NCI-H2081 treated with DMSO at 0.1 percent for 48 hours (cell line): ENCODE measurements at regions not wholly inside any gene's neighbourhood (a gene's known extent, or its start where the extent isn't known, plus 50 kb on each side); places are given as distances from the start of the nearest gene placed in this dataset.
"Not testable (repeated sequence)": the region's sequence is repeated elsewhere in the genome, so short reads cannot be mapped to it uniquely, and the experiment has no call there.

Experiments
- DNase-seq: peaks from one replicate; lab custom pipeline; 2025; lab: John Stamatoyannopoulos, UW

DNA sequence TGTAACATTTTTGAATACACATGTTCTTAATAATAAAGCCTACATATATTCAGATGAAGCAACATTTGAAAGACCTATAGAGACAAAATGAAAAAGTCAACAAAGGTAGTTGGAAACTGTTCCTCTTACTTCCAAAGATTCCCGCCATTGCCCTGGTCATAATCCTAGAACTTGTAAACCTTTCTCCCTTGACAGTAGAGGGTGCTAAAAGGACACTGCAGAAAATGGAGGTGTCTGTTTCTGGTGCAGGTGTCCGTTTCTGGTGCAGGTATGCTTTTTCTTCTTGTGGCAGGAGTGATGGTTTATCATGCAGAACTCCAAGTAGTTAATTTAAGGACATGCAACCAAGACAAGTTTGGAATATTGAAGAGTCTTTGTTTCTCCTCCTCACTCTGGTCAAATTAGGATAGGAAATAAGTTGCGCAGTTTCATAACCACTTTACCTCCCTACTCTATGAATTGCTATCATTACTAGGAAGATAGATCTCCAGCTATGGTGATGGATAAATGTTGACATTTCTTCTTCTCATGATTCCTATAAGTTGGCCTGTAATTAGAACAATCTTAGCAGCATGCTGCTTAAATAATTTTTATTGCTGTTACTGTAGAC, 56.0 kb upstream of the FAM174A start:
- DNase-seq: peak; percentile 13

DNA sequence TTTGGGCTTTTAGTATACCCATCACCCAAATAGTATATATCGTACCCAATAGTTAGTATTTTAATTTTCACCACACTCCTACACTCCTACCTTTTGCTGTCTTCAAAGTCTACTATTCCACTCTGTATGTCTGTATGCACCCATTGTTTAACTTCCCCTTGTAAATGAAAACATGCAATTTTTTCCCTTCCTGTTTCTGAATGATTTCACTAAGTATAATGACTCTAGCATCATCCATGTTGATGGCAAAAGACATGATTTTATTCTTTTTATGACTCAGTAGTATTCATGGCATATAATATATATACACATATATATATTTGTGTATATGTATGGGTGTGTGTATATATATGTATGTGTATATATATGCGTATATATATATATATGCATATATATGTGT, 63.1 kb upstream of the FAM174A start:
- DNase-seq: no peak

DNA sequence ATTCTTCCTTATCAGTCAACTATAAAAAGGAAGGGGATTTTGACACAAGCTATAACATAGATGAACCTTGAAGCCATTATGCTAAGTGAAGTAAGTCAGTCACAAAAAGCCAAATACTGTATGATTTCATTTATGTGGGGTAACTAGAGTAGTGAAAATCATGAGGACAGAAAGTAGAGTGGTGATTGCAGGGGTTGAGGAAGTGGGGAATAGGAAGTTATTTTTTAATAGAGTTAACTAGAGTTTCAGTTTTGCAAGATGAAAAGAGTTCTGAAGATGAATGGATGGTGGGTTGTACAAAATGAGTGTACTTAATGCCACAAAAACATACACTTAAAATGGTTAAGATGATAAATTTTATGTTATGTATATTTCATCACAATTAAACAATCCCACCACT, 65.4 kb upstream of the FAM174A start:
- DNase-seq: no peak

DNA sequence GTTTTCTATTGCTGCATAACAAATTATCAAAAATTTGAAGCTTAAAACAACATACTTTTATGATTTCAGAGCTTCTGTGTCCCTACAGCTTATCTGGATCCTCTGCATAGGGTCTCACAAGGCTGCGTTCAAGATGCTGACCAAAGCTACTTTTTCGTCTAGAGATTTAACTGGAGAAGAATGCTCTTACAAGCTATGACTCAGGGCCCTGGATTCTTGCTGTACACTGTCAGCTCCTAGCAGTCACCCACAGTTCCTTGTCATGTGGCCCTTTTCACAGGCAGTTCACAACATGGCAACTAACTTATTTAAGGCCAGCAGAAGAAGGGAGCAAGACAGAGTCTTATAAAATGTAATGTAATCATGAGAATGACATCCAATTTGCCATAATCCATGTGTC, 70.8 kb upstream of the FAM174A start:
- DNase-seq: no peak

DNA sequence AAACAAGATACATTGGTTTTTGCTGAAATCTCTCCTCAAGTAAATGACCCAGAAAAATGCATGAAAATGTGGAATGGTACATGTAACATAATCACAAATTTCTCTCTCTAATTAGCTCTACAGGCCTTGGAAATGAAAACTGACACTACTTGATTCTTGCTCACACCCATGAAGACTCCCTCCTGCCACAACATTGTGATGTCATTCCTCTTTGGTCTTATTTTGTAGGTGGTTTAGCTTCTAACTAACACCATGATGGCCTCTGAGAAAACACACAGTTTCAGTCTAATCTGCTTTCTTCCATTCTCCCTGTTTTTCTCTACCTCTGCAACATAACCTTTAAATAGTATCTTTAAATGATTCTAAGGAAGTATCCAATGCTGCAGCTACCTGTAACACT, 78.6 kb upstream of the FAM174A start:
- no peak for DNase-seq

DNA sequence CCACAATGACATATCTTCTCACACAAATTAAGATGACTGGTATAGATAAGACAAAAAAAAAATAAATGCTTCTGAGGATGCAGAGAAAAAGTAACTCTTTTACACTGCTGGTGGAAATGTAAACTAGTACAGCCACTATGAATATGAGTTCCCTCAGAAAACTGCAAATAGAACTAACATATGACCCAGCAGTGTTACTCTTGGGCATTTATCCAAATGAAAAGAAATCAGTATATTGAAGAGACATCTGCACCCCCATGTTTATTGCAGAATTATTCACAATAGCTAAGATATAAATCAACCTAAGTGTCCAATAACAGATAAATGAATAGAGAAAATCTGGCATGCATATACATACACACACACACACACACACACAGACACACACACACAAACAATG, 83.0 kb upstream of the FAM174A start:
- no peak for DNase-seq

DNA sequence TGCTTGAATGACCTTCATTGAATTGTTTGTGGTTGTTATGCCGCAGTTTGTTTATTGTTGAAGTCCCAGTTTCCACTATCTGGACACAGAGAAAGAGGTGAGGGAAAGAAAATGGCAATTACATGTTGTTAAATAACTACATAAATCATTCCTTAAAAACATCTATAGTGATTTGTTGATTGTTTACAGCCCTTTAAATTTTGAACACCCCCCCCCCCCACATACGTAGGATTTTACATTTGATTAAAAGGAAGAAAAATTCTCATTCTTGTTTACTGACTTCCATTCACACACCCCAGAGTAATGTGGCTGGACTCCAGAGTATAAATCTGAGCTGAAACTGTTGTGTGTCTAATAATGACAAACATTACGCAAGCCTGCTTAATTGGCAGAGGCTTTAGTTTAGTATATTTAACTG, 87.1 kb upstream of the FAM174A start:
- DNase-seq: no peak

DNA sequence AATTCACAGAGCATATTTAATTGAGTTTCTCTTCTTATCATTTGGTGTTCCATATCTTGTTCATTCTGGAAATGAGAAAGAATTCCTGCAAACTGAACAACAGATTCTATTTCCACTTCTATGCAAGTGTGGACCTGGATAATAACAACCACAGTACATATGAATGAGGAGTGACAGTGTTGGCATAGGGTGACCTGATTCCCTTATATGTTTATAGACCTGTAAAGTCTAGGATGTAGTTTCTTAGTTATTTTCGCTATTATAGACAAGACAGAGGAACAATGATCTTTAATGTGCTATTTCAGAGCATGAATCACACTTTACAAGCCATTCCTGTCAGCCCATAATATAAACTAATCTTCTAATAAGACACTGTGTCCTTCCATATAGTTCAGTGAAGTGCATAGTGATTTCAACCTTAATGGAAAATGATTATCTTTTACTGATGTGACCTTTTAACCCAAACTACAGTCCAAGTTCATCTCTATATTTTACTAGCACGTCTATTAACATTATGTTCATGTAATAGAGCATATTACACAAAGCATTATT, 88.2 kb upstream of the FAM174A start:
- no peak for DNase-seq

DNA sequence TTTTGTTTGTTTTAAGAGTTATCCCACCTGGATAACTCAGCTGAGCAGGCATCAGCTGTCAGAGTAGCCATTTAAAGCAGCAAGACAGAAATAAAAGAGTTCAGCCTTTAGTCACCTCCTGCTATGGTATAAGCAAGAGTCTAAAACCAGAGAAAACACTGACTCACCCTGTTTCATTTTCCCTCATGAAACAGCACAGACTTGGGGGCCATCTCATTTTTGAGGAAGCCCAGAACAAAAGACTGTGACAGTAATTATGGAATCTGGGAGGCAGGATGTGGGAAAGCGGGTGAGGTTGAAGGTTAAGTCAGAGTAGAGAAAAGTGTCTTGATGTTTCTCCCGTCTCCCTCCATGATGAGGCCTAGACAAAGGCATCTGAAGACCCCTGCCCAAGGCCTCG, 90.2 kb upstream of the FAM174A start:
- no peak for DNase-seq

DNA sequence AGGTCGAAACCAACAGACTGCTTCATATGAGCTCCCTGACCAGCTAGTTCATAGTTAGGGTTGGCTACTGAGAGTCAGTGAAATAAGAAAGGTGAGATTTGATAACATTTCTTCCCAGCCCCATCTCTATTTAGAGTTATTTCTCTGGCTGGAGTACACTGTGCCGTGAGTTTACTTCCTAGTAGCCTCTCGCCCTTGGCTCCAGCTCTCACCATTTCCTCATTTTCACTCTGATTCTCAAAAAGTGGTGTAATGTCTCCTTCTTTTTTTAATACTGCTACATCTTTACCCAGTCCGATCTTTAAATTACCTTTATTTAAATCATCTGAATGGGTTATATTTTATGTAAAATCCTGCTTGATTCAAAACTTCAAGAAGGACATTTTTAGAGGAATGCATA, 100.4 kb upstream of the FAM174A start:
- no peak for DNase-seq

DNA sequence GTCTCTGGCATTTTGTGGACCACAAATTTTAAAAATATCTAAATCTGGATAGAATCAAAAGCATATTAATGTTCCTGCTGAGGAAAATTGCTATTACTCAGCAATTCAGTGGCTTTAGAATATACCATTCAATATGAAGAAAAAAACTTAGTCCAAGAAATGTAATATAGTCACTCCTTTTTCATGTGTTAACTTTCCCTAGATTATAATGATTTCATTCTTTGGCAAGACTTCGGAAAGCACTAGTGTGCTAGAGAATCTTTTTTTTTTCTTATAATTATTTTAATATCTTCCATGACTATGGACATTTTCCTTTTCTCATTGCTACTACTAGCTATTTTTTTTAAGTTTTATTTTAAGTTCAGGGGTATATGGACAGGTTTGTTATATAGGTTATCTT, 102.4 kb upstream of the FAM174A start:
- no peak for DNase-seq

DNA sequence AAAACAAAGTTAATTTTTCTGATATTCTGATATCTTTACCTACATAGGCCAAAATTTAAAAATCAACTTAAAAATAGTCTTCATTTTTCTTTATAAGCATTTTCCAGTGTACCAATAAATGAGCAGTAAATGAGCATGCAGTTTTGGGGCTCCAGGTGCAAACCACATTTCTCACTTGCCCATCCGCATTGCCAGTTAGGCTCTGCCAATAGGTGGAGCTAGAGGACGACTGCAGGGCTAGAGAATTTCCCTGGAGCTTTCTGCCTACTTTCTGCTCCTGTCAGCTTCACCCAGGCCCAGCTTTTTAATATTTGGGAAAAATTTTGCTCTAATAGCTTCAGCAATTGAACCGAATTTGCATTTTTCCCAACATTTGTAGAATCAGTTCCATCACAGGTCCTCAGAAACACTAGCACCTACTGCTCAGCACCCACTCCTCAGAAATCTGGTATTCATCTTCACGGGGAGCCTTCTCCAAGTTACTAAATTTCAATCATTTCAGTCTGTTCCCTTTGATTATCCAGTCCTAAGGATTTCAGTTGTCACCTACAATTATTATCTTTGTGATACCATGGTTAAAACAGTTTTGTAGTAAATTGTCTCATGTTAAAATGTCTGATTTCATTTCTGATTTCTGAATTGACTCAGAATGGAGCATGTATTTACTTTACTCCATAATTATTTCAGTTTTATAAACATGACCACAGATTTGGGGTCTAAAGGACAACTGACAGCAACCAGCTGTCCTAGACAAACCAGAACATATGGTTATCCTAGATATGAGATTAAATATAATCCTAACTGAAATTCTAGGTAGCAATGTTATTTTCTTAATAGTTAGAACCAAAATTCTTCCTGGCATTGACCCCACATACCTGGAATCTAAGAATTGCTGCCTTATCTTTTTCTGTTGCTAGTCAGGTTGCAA, 104.6 kb upstream of the FAM174A start:
- DNase-seq: no peak

DNA sequence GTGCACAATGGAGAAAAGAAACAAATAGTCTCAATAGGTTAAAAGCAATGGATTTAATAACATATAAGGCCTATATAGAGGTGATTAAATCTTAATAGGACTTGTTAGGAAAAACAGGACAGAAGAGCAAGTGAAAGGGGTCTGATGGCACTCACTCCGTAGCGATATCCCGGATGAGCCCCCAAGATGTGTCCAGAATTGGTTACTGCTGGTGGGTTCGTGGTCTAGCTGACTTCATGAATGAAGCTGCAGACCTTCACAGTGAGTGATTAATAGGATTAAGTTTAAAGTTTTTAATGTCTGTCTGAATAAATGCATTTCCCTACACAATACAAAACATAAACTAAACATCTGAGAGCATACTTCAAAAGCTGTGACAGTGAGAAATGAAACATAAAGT, 110.4 kb upstream of the FAM174A start:
- no peak for DNase-seq

DNA sequence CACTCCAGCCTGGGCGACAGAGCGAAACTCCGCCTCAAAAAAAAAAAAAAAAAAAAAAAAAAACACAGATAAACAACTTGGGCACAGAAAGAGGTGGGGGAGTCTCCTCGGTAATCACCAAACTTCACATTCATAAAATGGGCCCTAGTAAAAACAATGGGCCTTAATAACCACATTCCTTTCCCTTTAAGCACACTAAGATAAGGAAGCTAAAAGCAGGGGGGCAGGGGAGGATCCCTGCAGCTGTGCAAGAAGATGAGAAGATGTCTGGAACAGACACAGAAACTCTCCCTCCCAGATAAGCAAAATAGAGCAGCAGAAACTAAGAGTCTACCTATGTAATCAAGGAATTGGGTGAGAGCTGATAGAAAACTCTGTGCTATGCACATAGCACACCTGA, 111.2 kb upstream of the FAM174A start:
- no peak for DNase-seq

DNA sequence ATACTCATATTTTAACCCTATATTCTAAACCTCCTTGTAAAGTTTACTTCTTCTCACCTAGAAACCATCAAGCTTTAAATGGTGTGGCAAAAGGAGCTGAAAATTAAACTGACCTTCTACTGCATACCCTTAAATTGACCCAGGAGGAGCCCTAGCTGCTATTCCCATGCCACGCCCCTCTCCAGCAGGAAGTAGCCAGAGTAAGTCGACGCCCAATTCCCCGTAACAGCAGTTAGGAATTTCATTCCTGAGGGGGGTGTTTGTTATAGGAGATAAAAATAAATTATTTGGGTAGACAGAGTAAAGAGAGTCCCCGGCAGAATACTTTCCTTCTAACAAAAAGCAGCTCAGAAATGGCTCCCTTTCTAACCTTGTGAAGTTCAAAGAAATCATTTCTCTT, 111.8 kb upstream of the FAM174A start:
- DNase-seq: no peak

DNA sequence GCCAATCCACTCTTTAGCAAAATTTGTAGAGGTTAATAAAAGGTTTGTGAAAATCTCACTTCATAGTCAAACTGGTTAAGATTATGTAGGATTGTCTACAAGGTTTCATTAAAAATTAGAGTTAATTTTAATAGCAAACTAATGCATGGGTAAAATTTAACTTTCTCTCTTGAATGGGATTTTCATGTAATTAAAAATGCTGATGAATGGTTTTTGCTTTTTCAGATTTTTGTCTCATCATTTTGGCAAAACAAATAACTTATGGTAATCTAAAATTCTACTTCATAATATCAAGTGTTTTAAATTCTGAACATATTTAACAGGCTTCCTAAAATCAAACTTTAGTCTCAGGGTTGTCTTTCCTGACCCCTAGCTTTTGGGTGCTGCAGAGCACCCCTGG, 113.8 kb upstream of the FAM174A start:
- DNase-seq: no peak

DNA sequence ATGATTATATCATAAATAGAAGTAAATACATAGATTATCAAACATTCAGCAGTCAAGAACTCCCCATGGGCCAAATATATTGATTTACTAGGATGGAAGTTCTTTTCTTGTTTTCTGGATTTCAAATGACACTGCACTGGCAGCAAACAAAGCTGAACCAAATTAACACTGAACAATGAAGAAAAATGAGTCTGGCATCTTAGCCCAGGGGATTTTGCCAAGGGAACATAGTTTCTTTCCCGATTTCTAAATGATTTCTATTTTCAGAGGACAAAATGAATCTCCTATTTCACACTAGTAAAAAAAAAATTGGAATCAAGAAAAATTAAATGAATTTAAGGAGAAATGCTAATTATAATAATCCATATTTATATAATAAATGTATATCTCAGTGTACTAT, 116.9 kb upstream of the FAM174A start:
- no peak for DNase-seq

DNA sequence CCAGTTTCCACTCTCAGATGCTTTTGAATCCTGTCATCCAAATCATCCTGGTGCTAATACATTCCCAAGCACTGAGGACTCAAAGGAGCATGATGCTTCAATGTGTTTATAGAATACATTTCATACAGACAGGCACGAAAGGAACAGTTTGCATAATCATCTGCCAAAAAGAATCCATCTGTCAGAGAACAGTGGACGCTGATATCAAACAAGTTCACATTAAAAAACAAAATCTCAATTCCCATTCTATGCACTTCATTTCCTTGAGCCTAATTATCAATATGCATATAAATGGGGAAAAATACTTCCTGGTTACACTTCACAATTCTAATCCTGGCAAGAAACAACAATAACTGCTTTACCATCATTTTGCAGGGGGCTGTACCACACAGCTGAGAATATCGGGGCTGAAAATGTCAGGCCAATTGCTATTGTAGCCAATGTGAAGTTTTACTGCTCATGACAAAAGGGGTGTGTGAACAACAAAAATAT, 125.5 kb upstream of the FAM174A start:
- DNase-seq: no peak

DNA sequence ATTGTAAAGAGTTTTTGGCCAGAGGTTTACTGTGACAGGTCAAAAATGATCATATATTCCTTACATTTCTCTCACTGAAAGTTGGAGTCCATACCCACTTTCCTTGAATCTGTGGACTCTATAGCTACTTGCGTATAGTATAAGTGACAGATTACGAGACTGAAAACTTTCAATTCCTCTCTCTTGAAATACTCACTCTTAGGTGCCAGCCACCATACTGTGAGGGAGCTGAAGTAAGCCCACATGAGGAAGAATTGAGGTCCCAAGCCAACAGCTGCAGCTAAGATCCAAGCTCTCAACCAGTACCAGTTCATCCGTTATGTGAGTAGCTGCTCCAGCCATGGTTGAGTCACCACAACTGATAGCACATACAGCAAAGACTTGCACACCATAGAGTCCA, 128.1 kb upstream of the FAM174A start:
- no peak for DNase-seq

DNA sequence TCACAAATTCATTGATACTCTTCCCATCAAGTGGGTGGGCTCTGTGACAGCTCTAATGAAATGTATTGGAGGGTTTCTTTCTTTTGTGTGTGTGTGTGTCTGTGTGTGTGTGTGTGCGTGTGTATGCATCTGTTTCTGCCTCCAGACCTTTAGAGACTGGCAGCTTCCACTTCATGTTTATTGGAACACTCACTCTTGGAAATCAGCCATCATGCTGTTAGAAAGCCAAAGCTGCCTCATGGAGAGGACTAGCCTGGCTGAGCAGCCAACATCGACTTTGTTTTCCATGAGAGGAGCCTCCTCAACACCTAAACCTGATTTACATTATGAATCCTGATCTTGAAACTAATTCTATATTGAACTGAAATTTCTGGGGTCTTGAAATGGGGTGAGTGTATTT, 128.5 kb upstream of the FAM174A start:
- DNase-seq: no peak

DNA sequence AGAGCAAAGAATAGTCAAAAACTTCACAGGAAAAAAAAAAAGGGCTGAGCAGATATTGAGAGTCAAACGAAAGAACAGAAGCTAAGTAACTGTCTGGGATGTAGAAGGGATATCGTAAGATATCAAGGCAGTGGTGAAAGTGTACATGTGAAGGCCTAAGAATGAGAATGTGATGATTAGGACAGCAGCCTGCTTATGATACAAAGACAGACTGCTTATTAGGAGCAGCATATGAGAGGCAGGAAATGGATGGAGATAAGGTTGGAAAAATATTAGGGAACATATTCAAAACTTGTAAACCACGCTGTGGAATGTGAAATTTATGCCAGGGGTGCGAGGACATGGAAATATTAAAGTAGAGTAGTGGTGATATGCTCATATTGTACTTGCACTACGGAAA, 133.1 kb upstream of the FAM174A start:
- DNase-seq: no peak

DNA sequence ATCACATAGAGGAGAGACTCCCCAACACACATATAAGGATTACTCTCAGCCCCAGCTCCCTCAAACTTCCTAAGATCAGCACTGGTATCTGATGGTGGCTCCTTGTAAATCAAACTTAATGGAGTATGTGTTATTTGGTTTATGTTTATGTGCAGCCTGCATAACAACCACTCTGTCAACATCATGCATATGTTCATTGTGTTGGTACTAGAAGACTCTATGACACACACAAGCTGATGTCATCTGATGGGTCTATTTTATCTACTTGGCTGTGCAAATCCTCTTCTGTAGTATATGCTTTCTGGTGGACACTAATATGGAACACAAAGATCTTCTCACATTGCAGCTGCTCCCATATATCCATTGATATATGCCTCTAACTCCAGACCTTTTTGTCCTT, 134.0 kb upstream of the FAM174A start:
- no peak for DNase-seq

DNA sequence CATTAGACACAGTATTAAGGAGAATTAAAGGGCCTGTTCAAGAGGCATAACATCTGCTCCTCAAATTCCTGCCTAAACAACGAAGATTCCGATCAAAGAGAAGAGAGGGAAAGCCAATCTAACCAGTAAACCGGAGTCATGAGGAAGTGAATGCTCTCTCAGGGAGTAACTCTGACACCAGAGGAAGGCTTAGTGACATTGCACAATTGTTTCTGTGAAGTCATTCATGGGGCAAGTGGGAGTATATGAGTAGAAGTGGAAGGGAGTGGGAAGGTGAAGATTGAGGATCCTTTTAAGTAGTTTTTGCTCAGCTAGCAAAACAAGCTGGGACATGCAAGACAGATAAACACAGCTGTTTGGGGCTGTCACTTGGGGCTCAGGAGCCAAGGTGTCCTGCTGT, 136.4 kb upstream of the FAM174A start:
- not testable (repeated sequence) for DNase-seq
